ENCODE measurements at regions not wholly inside any gene's neighbourhood (a gene's known extent, or its start where the extent isn't known, plus 50 kb on each side); places are given as distances from the start of the nearest gene placed in this dataset.

GRCh38 chr16:47895146-47895545 lies 260.6 kb downstream of the ABCC12 start:
- no peaks in the 10 kb centered on the region for H3K9me3 ChIP-seq (replicated peaks; ENCODE audit: control insufficient read depth, insufficient read depth, low read depth, low read length)
- no peaks in the 10 kb centered on the region; a peak in 2 of 5 replicates for H3K27me3 ChIP-seq (ENCODE audit: control insufficient read depth in 2 of 2, insufficient read depth in 2 of 2, low read length in 2 of 2)
- 0% methylated on average over 10 of the region's 10 CpGs for WGBS (ENCODE audit: insufficient coverage, low coverage, missing lambda C conversion rate)
- no peak for FAIRE-seq
- no peaks in the 10 kb centered on the region for H3K4me1 ChIP-seq (replicated peaks in 1 of 2; ENCODE audit: control insufficient read depth in 2 of 2, insufficient read depth in 2 of 2, low read length in 2 of 2)
- ATAC-seq, result no peak
- H3K4me2 ChIP-seq (ENCODE audit: insufficient read depth, low read length), result no peak overlapping the region
- no peaks in the 10 kb centered on the region for H4K20me1 ChIP-seq (replicated peaks; ENCODE audit: control insufficient read depth, insufficient read depth, low read length)
- H3K9me1 ChIP-seq (ENCODE audit: control insufficient read depth, insufficient read depth, low read length), result no peaks in the 10 kb centered on the region
- CTCF ChIA-PET (ENCODE audit: low intra/inter-chr PET ratio), result no interaction called here
- H3K36me3 ChIP-seq (ENCODE audit: control insufficient read depth, insufficient read depth, low read length), result no peaks in the 10 kb centered on the region
- no peak overlapping the region for H3K4me3 ChIP-seq
- no peak overlapping the region for H2AFZ ChIP-seq (ENCODE audit: low read depth, low read length)
- POLR2A ChIA-PET, result interaction anchor here (0.6 kb wide), 1 partner anchor 169 kb away, joined by 4 read pairs; no protein-coding TSS in a partner anchor
- DNase-seq (ENCODE audit: extremely low read depth in 1 of 4, low spot score in 3 of 4), result no peak
- no peak overlapping the region for H3K27ac ChIP-seq (ENCODE audit: extremely low read depth, low read depth, low read length)
- H3K9ac ChIP-seq (ENCODE audit: insufficient read depth in 1 of 2, low read depth in 2 of 2, low read length in 2 of 2), result no peak overlapping the region
- in situ Hi-C loops (cut with MboI), result no loop called here
- TF ChIP-seq MAFG (tag; conservative IDR thresholded peaks at IDR 0.05) (no peak), ARID1B (IDR thresholded peaks at IDR 0.05) (no peak), ZNF23 (CRISPR knock-in tag; IDR thresholded peaks at IDR 0.05) (no peak), HNRNPK (IDR thresholded peaks at IDR 0.05; ENCODE audit: low read depth, low read length, poor library complexity, severe bottlenecking) (no peak), EP300 (IDR thresholded peaks at IDR 0.05; ENCODE audit: low read length) (no peak), GATA2 (CRISPR knock-in tag; IDR thresholded peaks at IDR 0.05) (no peak), ZNF318 (IDR thresholded peaks at IDR 0.05; ENCODE audit: borderline replicate concordance in 1 of 2, low read depth in 1 of 2) (no peak), NONO (IDR thresholded peaks at IDR 0.05; ENCODE audit: low read depth in 2 of 2, low read length in 1 of 2) (no peak), CCNT2 (IDR thresholded peaks at IDR 0.05; ENCODE audit: borderline replicate concordance, extremely low read depth, insufficient read length, low read depth, low read length) (no peak), IRF1 (CRISPR knock-in tag; IDR thresholded peaks at IDR 0.05; ENCODE audit: borderline replicate concordance) (no peak), ZNF175 (CRISPR knock-in tag; IDR thresholded peaks at IDR 0.05; ENCODE audit: low read depth) (no peak), ZBTB2 (IDR thresholded peaks at IDR 0.05) (no peak)
- no TSS peak for BruUV-seq (replicated peaks)
- intact Hi-C loops (cut with micrococcal nuclease), result no loop called here
- no peaks in the 10 kb centered on the region for H3K79me2 ChIP-seq (ENCODE audit: control insufficient read depth, insufficient read depth, low read length)
